ENCODE measurements at regions not wholly inside any gene's neighbourhood (a gene's known extent, or its start where the extent isn't known, plus 50 kb on each side); places are given as distances from the start of the nearest gene placed in this dataset.

GRCh38 chr3:162302983-162303624, 806.5 kb downstream of the OTOL1 start:
- no peaks in the 10 kb centered on the region for H3K27me3 Mint-ChIP-seq (ENCODE audit: insufficient read depth, low read depth)
- H3F3A ChIP-seq (ENCODE audit: low read depth): no peaks in the 10 kb centered on the region

GRCh38 chr3:162317046-162317445, 820.4 kb downstream of the OTOL1 start:
- no peak overlapping the region for H3K4me3 Mint-ChIP-seq
- H3K36me3 Mint-ChIP-seq: no peaks in the 10 kb centered on the region
- Histone ChIP-seq H3K4me2 (no peak overlapping the region), H3K27me3 (no peaks in the 10 kb centered on the region), H3K36me3 (no peaks in the 10 kb centered on the region), H3K27ac (no peak overlapping the region), H3K4me1 (no peaks in the 10 kb centered on the region), H2AFZ (replicated peaks) (no peak overlapping the region), H3K79me2 (ENCODE audit: low read depth) (no peaks in the 10 kb centered on the region), H3K9ac (no peak overlapping the region), H3F3A (ENCODE audit: low read depth) (peaks cover 8% of the 10 kb centered on the region), H4K20me1 (ENCODE audit: low read depth) (no peaks in the 10 kb centered on the region), H3K4me3 (no peak overlapping the region), H3K9me3 (ENCODE audit: low read depth) (no peaks in the 10 kb centered on the region)
- TF ChIP-seq EZH2 (IDR thresholded peaks at IDR 0.05): no peak
- TF ChIP-seq EZH2phosphoT487 (IDR thresholded peaks at IDR 0.05): no peak
- TF ChIP-seq CTCF (IDR thresholded peaks at IDR 0.05): no peak
- DNase-seq (ENCODE audit: low spot score): no peak
- no peak overlapping the region for H3K27ac Mint-ChIP-seq
- H3K27me3 Mint-ChIP-seq (ENCODE audit: insufficient read depth, low read depth): no peaks in the 10 kb centered on the region
- H3K4me1 Mint-ChIP-seq: no peaks in the 10 kb centered on the region
- H3K9me3 Mint-ChIP-seq: peaks cover 2% of the 10 kb centered on the region

More at GRCh38 chr3:162302983-162303624, 806.5 kb downstream of the OTOL1 start:
- Histone ChIP-seq H3K36me3 (no peaks in the 10 kb centered on the region), H3K4me1 (no peaks in the 10 kb centered on the region), H3K9me3 (ENCODE audit: low read depth) (no peaks in the 10 kb centered on the region), H4K20me1 (ENCODE audit: low read depth) (no peaks in the 10 kb centered on the region), H2AFZ (replicated peaks) (no peak overlapping the region), H3K9ac (no peak overlapping the region), H3K79me2 (ENCODE audit: low read depth) (no peaks in the 10 kb centered on the region), H3K27me3 (no peaks in the 10 kb centered on the region), H3K4me3 (no peak overlapping the region), H3K4me2 (no peak overlapping the region), H3K27ac (no peak overlapping the region)
- no peak for DNase-seq (ENCODE audit: low spot score)
- Mint-ChIP-seq H3K4me1 (no peaks in the 10 kb centered on the region), H3K4me3 (no peak overlapping the region), H3K36me3 (no peaks in the 10 kb centered on the region), H3K9me3 (no peaks in the 10 kb centered on the region), H3K27ac (no peak overlapping the region)
- TF ChIP-seq EZH2phosphoT487 (IDR thresholded peaks at IDR 0.05): no peak

- no peaks in the 10 kb centered on the region for H3K79me2 ChIP-seq (ENCODE audit: low read depth)
- Mint-ChIP-seq H3K4me3 (no peak overlapping the region), H3K27ac (no peak overlapping the region), H3K27me3 (ENCODE audit: insufficient read depth, low read depth) (peaks cover 4% of the 10 kb centered on the region), H3K36me3 (no peaks in the 10 kb centered on the region), H3K4me1 (no peaks in the 10 kb centered on the region), H3K9me3 (peaks cover under 1% of the 10 kb centered on the region)
- no peaks in the 10 kb centered on the region for H3F3A ChIP-seq (ENCODE audit: low read depth)
- no peak overlapping the region for H3K27ac ChIP-seq
- no peak overlapping the region for H3K4me2 ChIP-seq
- no peak overlapping the region for H3K4me3 ChIP-seq
- no peak overlapping the region for H3K9ac ChIP-seq
- no peak for TF ChIP-seq EZH2phosphoT487 (IDR thresholded peaks at IDR 0.05)
- no peak for TF ChIP-seq CTCF (IDR thresholded peaks at IDR 0.05)
- TF ChIP-seq EZH2 (IDR thresholded peaks at IDR 0.05): no peak
- H2AFZ ChIP-seq (replicated peaks): no peak overlapping the region
- no peaks in the 10 kb centered on the region for H4K20me1 ChIP-seq (ENCODE audit: low read depth)
- H3K4me1 ChIP-seq: no peaks in the 10 kb centered on the region
- no peaks in the 10 kb centered on the region for H3K9me3 ChIP-seq (ENCODE audit: low read depth)
- DNase-seq (ENCODE audit: low spot score): no peak
- H3K27me3 ChIP-seq: no peaks in the 10 kb centered on the region
- H3K36me3 ChIP-seq: no peaks in the 10 kb centered on the region
Observed at GRCh38 chr3:162328649-162329048, 832.0 kb downstream of the OTOL1 start.

- Histone ChIP-seq H3K27me3 (no peaks in the 10 kb centered on the region), H3K9me3 (ENCODE audit: low read depth) (no peaks in the 10 kb centered on the region), H3K79me2 (ENCODE audit: low read depth) (no peaks in the 10 kb centered on the region), H4K20me1 (ENCODE audit: low read depth) (no peaks in the 10 kb centered on the region), H3K4me1 (no peaks in the 10 kb centered on the region), H3K9ac (no peak overlapping the region), H3F3A (ENCODE audit: low read depth) (no peaks in the 10 kb centered on the region), H2AFZ (replicated peaks) (no peak overlapping the region), H3K4me2 (no peak overlapping the region), H3K27ac (no peak overlapping the region), H3K36me3 (no peaks in the 10 kb centered on the region), H3K4me3 (no peak overlapping the region)
- H3K4me3 Mint-ChIP-seq: no peak overlapping the region
- TF ChIP-seq EZH2phosphoT487 (IDR thresholded peaks at IDR 0.05) (no peak), CTCF (IDR thresholded peaks at IDR 0.05) (no peak), EZH2 (IDR thresholded peaks at IDR 0.05) (no peak)
- no peak overlapping the region for H3K27ac Mint-ChIP-seq
- H3K4me1 Mint-ChIP-seq: no peaks in the 10 kb centered on the region
- H3K36me3 Mint-ChIP-seq: no peaks in the 10 kb centered on the region
- H3K27me3 Mint-ChIP-seq (ENCODE audit: insufficient read depth, low read depth): peaks cover 6% of the 10 kb centered on the region
- DNase-seq (ENCODE audit: low spot score): no peak
- peaks cover 9% of the 10 kb centered on the region for H3K9me3 Mint-ChIP-seq
Observed at GRCh38 chr3:162329514-162329913, 832.9 kb downstream of the OTOL1 start.
